Adipocyte (in vitro differentiated cells): ENCODE measurements at regions not wholly inside any gene's neighbourhood (a gene's known extent, or its start where the extent isn't known, plus 50 kb on each side); places are given as distances from the start of the nearest gene placed in this dataset.
A peak's percentile ranks its signal among the peaks of the same experiment; 100 is the strongest.

Experiments
- DNase-seq: peaks from one replicate; pipeline ENCODE4 v3.0.0-alpha.2; 2015; ENCODE audit warnings: low read depth
- H3K27me3 ChIP-seq: replicated peaks from 2 replicates; pipeline ENCODE4 v1.7.0; 2013; ENCODE audit warnings: mild to moderate bottlenecking, low read length, moderate library complexity; ENCODE audit not compliant: control insufficient read depth, insufficient read depth
- H3K36me3 ChIP-seq: 2 replicates; pipeline ENCODE4 v1.7.0; 2013; ENCODE audit warnings: low read length, mild to moderate bottlenecking, moderate library complexity; ENCODE audit not compliant: control insufficient read depth, insufficient read depth, severe bottlenecking
- H3K4me1 ChIP-seq: 2 replicates; pipeline ENCODE4 v1.7.0; 2013; ENCODE audit warnings: mild to moderate bottlenecking, low read length, moderate library complexity; ENCODE audit not compliant: control insufficient read depth, insufficient read depth
- H3K4me3 ChIP-seq: 2 replicates; pipeline ENCODE4 v1.7.0; 2013; ENCODE audit warnings: mild to moderate bottlenecking, low read length, moderate library complexity
- H3K9ac ChIP-seq: 2 replicates; pipeline ENCODE4 v1.7.0; 2013; ENCODE audit warnings: mild to moderate bottlenecking, low read length, moderate library complexity
- H3K9me3 ChIP-seq: 2 replicates; pipeline ENCODE4 v1.7.0; 2013; ENCODE audit warnings: mild to moderate bottlenecking, low read length, moderate library complexity; ENCODE audit not compliant: control insufficient read depth

- Histone ChIP-seq H3K9ac (no peak overlapping the region), H3K4me1 (no peaks in the 10 kb centered on the region), H3K9me3 (peaks cover 12% of the 10 kb centered on the region), H3K4me3 (no peak overlapping the region), H3K36me3 (no peaks in the 10 kb centered on the region), H3K27me3 (peaks cover 5% of the 10 kb centered on the region)
- no peak for DNase-seq
Measured at GRCh38 chr5:20694121-20694520, 706.1 kb upstream of the CDH18 start.

GRCh38 chr5:20692913-20693312 lies 704.9 kb upstream of the CDH18 start:
- DNase-seq, result no peak
- no peaks in the 10 kb centered on the region for H3K4me1 ChIP-seq
- peaks cover 12% of the 10 kb centered on the region for H3K9me3 ChIP-seq
- peaks cover 5% of the 10 kb centered on the region for H3K27me3 ChIP-seq
- H3K36me3 ChIP-seq, result no peaks in the 10 kb centered on the region
- H3K4me3 ChIP-seq, result no peak overlapping the region
- H3K9ac ChIP-seq, result no peak overlapping the region

GRCh38 chr5:20683241-20683940 lies 695.4 kb upstream of the CDH18 start:
- Histone ChIP-seq H3K36me3 (no peaks in the 10 kb centered on the region), H3K9ac (no peak overlapping the region), H3K27me3 (no peaks in the 10 kb centered on the region), H3K9me3 (no peaks in the 10 kb centered on the region), H3K4me3 (no peak overlapping the region), H3K4me1 (peaks cover 10% of the 10 kb centered on the region)
- no peak for DNase-seq

- no peak overlapping the region for H3K9ac ChIP-seq
- no peaks in the 10 kb centered on the region for H3K27me3 ChIP-seq
- H3K4me3 ChIP-seq, result no peak overlapping the region
- H3K36me3 ChIP-seq, result no peaks in the 10 kb centered on the region
- DNase-seq, result no peak
- peaks cover 10% of the 10 kb centered on the region for H3K4me1 ChIP-seq
- no peaks in the 10 kb centered on the region for H3K9me3 ChIP-seq
Measured at GRCh38 chr5:20680718-20681302, 692.8 kb upstream of the CDH18 start.

GRCh38 chr5:20678814-20679298 lies 690.9 kb upstream of the CDH18 start:
- Histone ChIP-seq H3K27me3 (no peaks in the 10 kb centered on the region), H3K4me3 (no peak overlapping the region), H3K4me1 (peaks cover 10% of the 10 kb centered on the region), H3K9ac (no peak overlapping the region), H3K9me3 (no peaks in the 10 kb centered on the region), H3K36me3 (no peaks in the 10 kb centered on the region)
- DNase-seq, result peak; percentile 88

GRCh38 chr5:20678386-20678785 lies 690.4 kb upstream of the CDH18 start:
- no peaks in the 10 kb centered on the region for H3K27me3 ChIP-seq
- DNase-seq, result no peak
- no peaks in the 10 kb centered on the region for H3K36me3 ChIP-seq
- H3K4me1 ChIP-seq, result peaks cover 10% of the 10 kb centered on the region
- H3K9ac ChIP-seq, result no peak overlapping the region
- no peaks in the 10 kb centered on the region for H3K9me3 ChIP-seq
- no peak overlapping the region for H3K4me3 ChIP-seq

- no peaks in the 10 kb centered on the region for H3K27me3 ChIP-seq
Measured at GRCh38 chr5:20660588-20660987, 672.6 kb upstream of the CDH18 start.

GRCh38 chr5:20656262-20656661 lies 668.3 kb upstream of the CDH18 start:
- no peak for DNase-seq
- Histone ChIP-seq H3K36me3 (no peaks in the 10 kb centered on the region), H3K27me3 (no peaks in the 10 kb centered on the region), H3K4me1 (no peaks in the 10 kb centered on the region), H3K9me3 (peaks cover 13% of the 10 kb centered on the region), H3K9ac (no peak overlapping the region), H3K4me3 (no peak overlapping the region)

More at GRCh38 chr5:20660588-20660987, 672.6 kb upstream of the CDH18 start:
- no peak for DNase-seq
- Histone ChIP-seq H3K9me3 (no peaks in the 10 kb centered on the region), H3K36me3 (no peaks in the 10 kb centered on the region), H3K9ac (no peak overlapping the region), H3K4me3 (no peak overlapping the region), H3K4me1 (no peaks in the 10 kb centered on the region)

- DNase-seq, result no peak
Measured at GRCh38 chr5:20655211-20655610, 667.2 kb upstream of the CDH18 start.

GRCh38 chr5:20654746-20655145 lies 666.7 kb upstream of the CDH18 start:
- no peaks in the 10 kb centered on the region for H3K36me3 ChIP-seq
- H3K9ac ChIP-seq, result no peak overlapping the region
- no peak overlapping the region for H3K4me3 ChIP-seq
- H3K9me3 ChIP-seq, result peaks cover 24% of the 10 kb centered on the region
- H3K27me3 ChIP-seq, result no peaks in the 10 kb centered on the region
- DNase-seq, result no peak
- no peaks in the 10 kb centered on the region for H3K4me1 ChIP-seq

More at GRCh38 chr5:20655211-20655610, 667.2 kb upstream of the CDH18 start:
- Histone ChIP-seq H3K36me3 (no peaks in the 10 kb centered on the region), H3K9ac (no peak overlapping the region), H3K4me1 (no peaks in the 10 kb centered on the region), H3K9me3 (peaks cover 23% of the 10 kb centered on the region), H3K27me3 (no peaks in the 10 kb centered on the region), H3K4me3 (no peak overlapping the region)

GRCh38 chr5:20654033-20654432 lies 666.0 kb upstream of the CDH18 start:
- Histone ChIP-seq H3K9ac (no peak overlapping the region), H3K4me1 (no peaks in the 10 kb centered on the region), H3K4me3 (no peak overlapping the region), H3K27me3 (no peaks in the 10 kb centered on the region), H3K9me3 (peaks cover 24% of the 10 kb centered on the region), H3K36me3 (no peaks in the 10 kb centered on the region)
- DNase-seq, result no peak
